ENCODE measurements at regions not wholly inside any gene's neighbourhood (a gene's known extent, or its start where the extent isn't known, plus 50 kb on each side); places are given as distances from the start of the nearest gene placed in this dataset.

DNA sequence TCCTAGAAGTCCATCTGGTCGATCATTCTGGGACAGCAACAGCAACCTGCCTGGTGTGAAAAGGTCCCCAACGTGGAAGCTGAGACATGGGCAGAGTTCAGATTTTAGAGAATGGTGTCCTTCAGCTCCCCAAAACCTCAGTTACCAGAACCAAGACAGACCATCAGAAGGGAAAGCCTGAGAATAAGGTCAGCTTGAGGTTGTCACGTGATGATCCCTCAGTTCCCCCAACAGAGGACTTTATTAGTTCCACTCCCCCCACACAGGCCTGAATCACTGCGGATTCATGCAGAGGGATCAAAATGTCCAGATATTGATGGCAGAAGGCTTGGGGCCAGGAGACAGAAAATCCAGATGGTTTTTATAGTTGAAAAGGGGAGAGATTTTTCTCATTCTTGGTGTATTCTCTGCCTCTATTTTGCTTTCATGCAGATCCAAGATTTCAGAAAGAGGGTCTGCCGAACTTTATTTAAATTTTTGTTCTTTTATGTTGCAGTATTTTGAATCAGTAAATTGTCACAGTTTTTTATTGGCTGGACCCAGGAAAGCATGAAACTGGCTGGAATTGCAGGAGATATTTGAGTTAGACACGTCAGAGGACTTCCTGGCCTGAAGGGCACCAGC, 139.0 kb upstream of the NTM start:
- TF ChIP-seq, protein P1, sequence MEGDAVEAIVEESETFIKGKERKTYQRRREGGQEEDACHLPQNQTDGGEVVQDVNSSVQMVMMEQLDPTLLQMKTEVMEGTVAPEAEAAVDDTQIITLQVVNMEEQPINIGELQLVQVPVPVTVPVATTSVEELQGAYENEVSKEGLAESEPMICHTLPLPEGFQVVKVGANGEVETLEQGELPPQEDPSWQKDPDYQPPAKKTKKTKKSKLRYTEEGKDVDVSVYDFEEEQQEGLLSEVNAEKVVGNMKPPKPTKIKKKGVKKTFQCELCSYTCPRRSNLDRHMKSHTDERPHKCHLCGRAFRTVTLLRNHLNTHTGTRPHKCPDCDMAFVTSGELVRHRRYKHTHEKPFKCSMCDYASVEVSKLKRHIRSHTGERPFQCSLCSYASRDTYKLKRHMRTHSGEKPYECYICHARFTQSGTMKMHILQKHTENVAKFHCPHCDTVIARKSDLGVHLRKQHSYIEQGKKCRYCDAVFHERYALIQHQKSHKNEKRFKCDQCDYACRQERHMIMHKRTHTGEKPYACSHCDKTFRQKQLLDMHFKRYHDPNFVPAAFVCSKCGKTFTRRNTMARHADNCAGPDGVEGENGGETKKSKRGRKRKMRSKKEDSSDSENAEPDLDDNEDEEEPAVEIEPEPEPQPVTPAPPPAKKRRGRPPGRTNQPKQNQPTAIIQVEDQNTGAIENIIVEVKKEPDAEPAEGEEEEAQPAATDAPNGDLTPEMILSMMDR (IDR thresholded peaks at IDR 0.05; ENCODE audit: low read depth, low read length) = no peak
- no peaks in the 10 kb centered on the region for H3K9me3 ChIP-seq (ENCODE audit: severe bottlenecking)
- H3K36me3 ChIP-seq = no peaks in the 10 kb centered on the region
- no peak for DNase-seq
- H3K27me3 ChIP-seq (ENCODE audit: insufficient read depth, low read depth, severe bottlenecking) = no peaks in the 10 kb centered on the region
- no peak overlapping the region for H3K4me3 ChIP-seq (ENCODE audit: low read depth, low read length)
- no peak overlapping the region for H3K27ac ChIP-seq

DNA sequence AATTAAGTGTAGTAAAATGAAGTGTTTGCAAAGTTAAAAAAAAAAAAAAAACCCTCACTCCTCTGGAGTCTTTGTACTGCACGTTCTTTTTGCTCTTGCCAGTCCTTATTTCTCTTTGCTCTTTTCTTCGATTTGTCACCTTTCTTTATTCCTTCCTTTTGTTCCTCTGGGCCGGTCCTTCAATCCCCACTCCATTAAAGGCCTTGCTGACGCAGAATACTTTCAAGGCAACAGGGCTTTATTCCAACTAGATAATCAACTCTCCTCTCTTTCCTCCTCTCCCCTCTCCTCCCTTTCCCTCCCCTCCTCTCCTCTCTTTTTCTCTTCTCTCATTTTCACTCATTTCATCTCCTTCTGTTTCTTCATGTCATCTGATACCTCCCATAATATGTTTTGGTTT, 138.2 kb upstream of the NTM start:
- H3K4me3 ChIP-seq (ENCODE audit: low read depth, low read length) = no peak overlapping the region
- DNase-seq = no peak
- TF ChIP-seq, protein P1 (IDR thresholded peaks at IDR 0.05; ENCODE audit: low read depth, low read length) = no peak
- no peaks in the 10 kb centered on the region for H3K9me3 ChIP-seq (ENCODE audit: severe bottlenecking)
- no peak overlapping the region for H3K27ac ChIP-seq
- H3K36me3 ChIP-seq = no peaks in the 10 kb centered on the region
- H3K27me3 ChIP-seq (ENCODE audit: insufficient read depth, low read depth, severe bottlenecking) = no peaks in the 10 kb centered on the region

DNA sequence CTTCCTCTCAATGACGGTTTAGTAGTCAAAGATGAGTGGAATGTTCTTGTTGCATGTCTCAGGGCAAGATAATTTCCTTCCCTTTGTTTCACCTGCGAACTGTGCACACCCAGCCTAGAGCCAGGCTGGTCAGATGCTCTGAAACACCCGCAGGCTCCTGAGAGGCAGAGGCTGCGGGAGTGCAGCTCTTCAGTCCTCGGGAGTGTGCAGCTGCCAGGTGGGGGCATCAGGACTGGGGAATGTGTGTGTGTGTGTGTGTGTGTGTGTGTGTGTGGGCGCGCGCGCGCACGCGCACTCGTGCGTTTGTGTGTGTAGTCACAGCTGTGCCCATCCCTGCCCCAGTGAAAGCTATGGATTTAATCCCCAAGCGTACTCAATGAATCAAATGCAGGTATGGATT, 136.2 kb upstream of the NTM start:
- Histone ChIP-seq H3K27me3 (ENCODE audit: insufficient read depth, low read depth, severe bottlenecking) (no peaks in the 10 kb centered on the region), H3K27ac (no peak overlapping the region), H3K36me3 (no peaks in the 10 kb centered on the region), H3K4me3 (ENCODE audit: low read depth, low read length) (no peak overlapping the region), H3K9me3 (ENCODE audit: severe bottlenecking) (no peaks in the 10 kb centered on the region)
- no peak for DNase-seq
- TF ChIP-seq, protein P1 (IDR thresholded peaks at IDR 0.05; ENCODE audit: low read depth, low read length) = no peak

DNA sequence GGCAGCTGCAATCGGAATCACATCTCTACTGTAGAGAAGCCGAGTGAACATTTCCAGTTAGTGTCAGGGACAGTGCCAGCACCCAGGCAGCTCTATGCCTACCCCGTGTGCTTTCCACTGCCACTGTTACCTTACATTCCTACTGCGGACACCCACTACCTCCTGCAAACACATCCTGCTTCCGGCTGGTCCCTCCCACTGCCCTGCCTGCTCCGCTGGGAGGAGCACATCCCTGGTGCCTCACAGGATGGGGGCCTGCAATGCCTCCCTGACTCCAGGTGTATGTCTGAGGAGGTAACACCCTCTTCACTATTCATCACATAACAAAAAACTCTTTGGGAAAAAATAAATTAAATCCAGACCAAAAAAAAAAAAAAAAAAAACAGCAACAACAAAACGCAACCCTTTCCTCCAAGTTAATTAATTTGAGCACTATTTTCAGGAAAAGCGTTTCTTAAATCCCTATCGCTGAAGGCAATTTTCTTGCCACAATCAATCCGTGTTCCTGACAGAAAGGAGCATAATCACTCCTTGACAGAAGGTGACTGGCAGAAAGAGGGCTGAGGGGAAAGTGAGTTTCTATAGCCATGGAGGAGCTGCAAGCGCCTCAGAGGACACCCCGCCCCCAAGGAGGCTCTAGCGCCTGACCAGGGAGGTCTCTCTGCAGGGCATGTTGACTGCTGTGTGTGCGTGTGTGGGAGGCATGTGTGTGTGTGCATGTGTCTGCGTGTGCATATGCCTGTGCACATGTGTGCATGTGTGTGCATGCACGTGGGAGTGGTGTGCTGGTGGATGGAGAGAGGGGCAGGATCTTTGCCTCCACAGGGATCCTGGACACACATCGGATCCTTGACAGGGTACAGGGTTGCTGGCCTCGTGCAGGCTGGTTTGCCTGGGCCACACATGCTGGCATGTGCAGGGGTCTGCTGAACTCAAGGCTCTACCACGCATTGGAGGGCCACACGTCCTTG, 134.8 kb upstream of the NTM start:
- Histone ChIP-seq H3K27ac (no peak overlapping the region), H3K27me3 (ENCODE audit: insufficient read depth, low read depth, severe bottlenecking) (no peaks in the 10 kb centered on the region), H3K4me3 (ENCODE audit: low read depth, low read length) (no peak overlapping the region), H3K9me3 (ENCODE audit: severe bottlenecking) (no peaks in the 10 kb centered on the region), H3K36me3 (no peaks in the 10 kb centered on the region)
- no peak for DNase-seq
- TF ChIP-seq, protein P1 (IDR thresholded peaks at IDR 0.05; ENCODE audit: low read depth, low read length) = no peak

DNA sequence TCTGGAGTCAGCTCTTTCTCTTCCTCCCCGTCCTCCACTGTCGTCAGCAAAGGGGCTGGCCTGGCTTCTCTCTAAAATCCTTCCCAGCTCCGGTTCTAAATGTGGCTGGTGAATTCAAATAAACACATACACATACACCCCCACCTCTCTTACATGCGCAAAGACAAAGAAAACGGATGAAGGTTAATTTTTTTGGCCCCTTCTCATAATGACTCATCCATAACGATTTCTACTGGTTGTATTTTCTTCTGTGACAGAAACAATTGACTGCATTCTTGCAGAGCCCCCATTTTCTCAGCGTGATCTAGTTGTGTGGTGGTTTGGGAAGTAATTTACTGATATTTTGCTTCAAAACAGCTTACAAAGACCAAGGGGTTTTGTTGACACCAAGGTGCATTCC, 130.0 kb upstream of the NTM start:
- TF ChIP-seq, protein P1 (IDR thresholded peaks at IDR 0.05; ENCODE audit: low read depth, low read length) = no peak
- no peak for DNase-seq
- Histone ChIP-seq H3K4me3 (ENCODE audit: low read depth, low read length) (no peak overlapping the region), H3K27ac (no peak overlapping the region), H3K9me3 (ENCODE audit: severe bottlenecking) (no peaks in the 10 kb centered on the region), H3K36me3 (no peaks in the 10 kb centered on the region), H3K27me3 (ENCODE audit: insufficient read depth, low read depth, severe bottlenecking) (no peaks in the 10 kb centered on the region)

Data from WERI-Rb-1 (cell line).